Anterior cingulate cortex (tissue), 58 donors: ENCODE measurements at regions not wholly inside any gene's neighbourhood (a gene's known extent, or its start where the extent isn't known, plus 50 kb on each side); places are given as distances from the start of the nearest gene placed in this dataset.

ENCODE experiments used
- DNase-seq, 58 donors: peaks; one replicate each; lab custom pipeline; 2025; lab: John Stamatoyannopoulos, UW

GRCh38 chr3:162491952-162492351, 995.3 kb downstream of the OTOL1 start:
- no peak for DNase-seq

- no peak for DNase-seq
Observed at GRCh38 chr3:162492446-162493081, 996.0 kb downstream of the OTOL1 start.

GRCh38 chr3:162498626-162499025, 1002.0 kb downstream of the OTOL1 start:
- DNase-seq = no peak

- DNase-seq = no peak
Observed at GRCh38 chr3:162507397-162507796, 1010.8 kb downstream of the OTOL1 start.

- DNase-seq = no peak
Observed at GRCh38 chr3:162512488-162512887, 1015.9 kb downstream of the OTOL1 start.

- no peak for DNase-seq
Observed at GRCh38 chr3:162517110-162517509, 1020.5 kb downstream of the OTOL1 start.

- no peak for DNase-seq
Observed at GRCh38 chr3:162521669-162522068, 1025.1 kb downstream of the OTOL1 start.

GRCh38 chr3:162525066-162525742, 1028.6 kb downstream of the OTOL1 start:
- peak in 1 of 58 donors; percentile 2 for DNase-seq

- no peak for DNase-seq
Observed at GRCh38 chr3:162525771-162526170, 1029.2 kb downstream of the OTOL1 start.

- no peak for DNase-seq
Observed at GRCh38 chr3:162534431-162534830, 1037.8 kb downstream of the OTOL1 start.

GRCh38 chr3:162538491-162538890, 1041.9 kb downstream of the OTOL1 start:
- no peak for DNase-seq

- DNase-seq = no peak
Observed at GRCh38 chr3:162538906-162539305, 1042.3 kb downstream of the OTOL1 start.

- no peak for DNase-seq
Observed at GRCh38 chr3:162540421-162540820, 1043.8 kb downstream of the OTOL1 start.

- no peak for DNase-seq
Observed at GRCh38 chr3:162541923-162542322, 1045.3 kb downstream of the OTOL1 start.

- no peak for DNase-seq
Observed at GRCh38 chr3:162544246-162544645, 1047.6 kb downstream of the OTOL1 start.

GRCh38 chr3:162546910-162547309, 1050.3 kb downstream of the OTOL1 start:
- no peak for DNase-seq

- DNase-seq = no peak
Observed at GRCh38 chr3:162547321-162547720, 1050.7 kb downstream of the OTOL1 start.

GRCh38 chr3:162555761-162556160, 1059.2 kb downstream of the OTOL1 start:
- DNase-seq = no peak

- no peak for DNase-seq
Observed at GRCh38 chr3:162558016-162558415, 1061.4 kb downstream of the OTOL1 start.

GRCh38 chr3:162568706-162569105, 1072.1 kb downstream of the OTOL1 start:
- DNase-seq = no peak

- DNase-seq = no peak
Observed at GRCh38 chr3:162569314-162569713, 1072.7 kb downstream of the OTOL1 start.

GRCh38 chr3:162584986-162585385, 1088.4 kb downstream of the OTOL1 start:
- DNase-seq = no peak
